ENCODE measurements at regions not wholly inside any gene's neighbourhood (a gene's known extent, or its start where the extent isn't known, plus 50 kb on each side); places are given as distances from the start of the nearest gene placed in this dataset.
"Not testable (repeated sequence)": the region's sequence is repeated elsewhere in the genome, so short reads cannot be mapped to it uniquely, and the experiment has no call there.

DNA sequence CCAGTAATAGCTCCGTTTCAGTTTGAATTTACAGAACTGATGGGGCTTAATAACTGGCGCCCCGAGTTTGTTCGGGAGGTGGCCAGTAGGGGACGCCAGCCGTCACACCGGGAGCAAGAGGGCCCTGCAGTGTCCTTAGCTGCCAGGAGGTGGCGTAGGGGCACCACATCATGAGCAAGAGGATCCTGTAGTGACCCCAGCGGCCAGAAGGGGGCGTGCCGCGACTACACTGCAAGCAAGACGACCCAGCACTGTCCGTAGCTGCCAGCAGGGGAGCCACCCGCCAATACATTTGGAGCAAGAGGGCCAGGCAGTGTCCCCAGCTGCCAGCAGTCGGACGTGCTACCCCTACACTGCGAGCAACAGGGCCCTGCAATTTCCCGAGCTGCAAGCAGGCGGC, 663.7 kb upstream of the B3GAT1 start:
- DNase-seq: peak; percentile 41 to 64 (median 50)

DNA sequence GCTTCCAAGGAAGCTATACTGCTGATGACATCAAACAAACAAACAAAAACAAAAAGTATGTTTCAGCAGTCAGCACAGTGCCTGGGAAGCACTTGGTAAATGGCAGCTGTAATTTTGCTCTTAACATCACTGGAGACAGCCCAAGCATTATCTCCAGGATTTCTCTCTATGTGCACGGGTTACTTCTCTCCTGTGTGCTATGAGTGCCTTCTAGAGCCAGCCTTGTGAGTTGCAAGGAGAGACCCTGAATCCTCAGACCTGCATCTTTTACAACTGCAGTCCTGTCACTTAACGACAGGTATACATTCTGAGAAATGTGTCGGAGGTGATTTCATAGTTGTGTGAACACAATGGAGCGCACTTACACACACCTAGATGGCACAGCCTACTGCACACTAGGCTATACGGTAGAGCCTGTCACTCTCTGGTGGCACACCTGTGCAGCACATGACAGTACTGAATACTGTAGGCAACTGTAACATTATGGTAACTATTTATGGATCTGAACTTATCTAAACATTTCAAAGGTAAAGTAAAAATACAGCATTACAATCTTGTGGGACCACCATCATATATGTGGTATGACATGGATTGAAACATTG, 662.5 kb upstream of the B3GAT1 start:
- no peak for DNase-seq

DNA sequence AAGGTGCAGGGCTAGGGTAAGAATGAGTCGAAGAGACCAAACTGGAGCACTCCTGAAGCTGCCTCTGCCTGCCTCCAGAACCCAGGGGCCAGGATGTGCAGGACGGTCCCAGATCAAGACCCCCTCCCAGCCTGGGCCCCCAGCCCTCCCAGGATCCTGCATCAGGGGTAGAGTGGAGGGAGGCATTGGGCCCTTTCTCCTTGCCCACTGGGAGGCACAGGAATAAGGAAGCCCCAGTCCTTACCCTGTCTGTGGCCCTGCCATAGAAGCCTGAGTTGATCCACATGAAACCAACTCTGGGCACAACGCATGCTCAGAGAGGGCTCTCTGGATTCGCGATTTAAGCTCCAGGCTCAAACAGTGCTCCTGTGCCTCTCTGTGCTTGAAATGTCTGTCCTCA, 661.8 kb upstream of the B3GAT1 start:
- no peak for DNase-seq

DNA sequence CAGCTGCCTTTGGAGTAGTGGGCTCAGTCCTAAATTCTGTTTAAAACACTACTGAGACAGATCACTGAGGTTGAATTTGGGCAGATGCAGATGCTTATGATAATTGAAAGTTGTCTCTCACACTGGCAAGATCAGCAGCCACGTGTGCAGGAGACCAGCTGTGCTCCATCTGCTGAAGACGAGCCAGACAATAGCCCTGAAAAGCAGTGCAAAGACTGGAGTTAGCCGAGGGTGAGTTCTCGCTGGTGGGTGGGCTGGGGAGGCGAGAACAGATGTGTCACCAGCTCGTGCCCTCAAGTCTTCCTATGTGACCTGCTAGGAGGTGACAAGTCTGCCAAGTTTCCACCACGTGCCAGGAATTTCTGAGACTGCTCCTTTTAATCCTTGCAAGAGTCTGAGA, 661.3 kb upstream of the B3GAT1 start:
- no peak for DNase-seq

GRCh38 chr11:135069890-135070289, 657.8 kb upstream of the B3GAT1 start:
- DNase-seq: no peak

DNA sequence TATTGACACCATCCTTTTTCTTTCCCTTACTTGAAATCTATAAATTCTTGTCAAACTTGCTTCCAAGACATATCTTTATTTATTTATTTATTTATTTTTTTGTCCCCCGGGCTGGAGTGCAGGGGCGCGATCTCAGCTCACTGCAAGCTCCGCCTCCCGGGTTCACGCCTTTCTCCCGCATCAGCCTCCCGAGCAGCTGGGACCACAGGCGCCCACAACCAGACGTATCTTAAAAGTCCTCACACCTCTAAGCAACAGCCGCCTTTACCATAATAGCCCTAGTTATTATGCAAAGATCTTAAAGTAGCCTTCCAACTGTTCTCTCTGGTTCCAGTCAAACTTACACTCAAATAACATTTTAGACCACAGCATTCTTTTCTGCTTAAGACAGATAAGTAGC, 657.0 kb upstream of the B3GAT1 start:
- DNase-seq: no peak

DNA sequence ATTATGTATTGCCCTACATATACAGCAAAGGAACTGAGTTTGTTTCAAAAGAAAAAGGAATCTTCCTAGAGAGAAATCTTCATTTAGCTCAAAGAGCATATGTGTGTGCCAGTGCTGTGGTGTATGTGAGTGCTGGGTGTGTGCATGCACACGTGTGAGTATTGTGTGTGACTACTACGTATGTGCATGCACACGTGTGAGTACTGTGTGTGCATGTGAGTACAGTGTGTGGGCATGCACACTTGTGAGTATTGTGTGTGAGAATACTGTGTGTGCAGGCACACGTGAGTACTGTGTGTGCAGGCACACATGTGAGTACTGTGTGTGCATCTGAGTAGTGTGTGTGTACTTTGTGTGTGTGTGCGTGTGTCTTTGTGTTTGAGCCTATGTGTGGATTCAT, 651.0 kb upstream of the B3GAT1 start:
- no peak for DNase-seq

DNA sequence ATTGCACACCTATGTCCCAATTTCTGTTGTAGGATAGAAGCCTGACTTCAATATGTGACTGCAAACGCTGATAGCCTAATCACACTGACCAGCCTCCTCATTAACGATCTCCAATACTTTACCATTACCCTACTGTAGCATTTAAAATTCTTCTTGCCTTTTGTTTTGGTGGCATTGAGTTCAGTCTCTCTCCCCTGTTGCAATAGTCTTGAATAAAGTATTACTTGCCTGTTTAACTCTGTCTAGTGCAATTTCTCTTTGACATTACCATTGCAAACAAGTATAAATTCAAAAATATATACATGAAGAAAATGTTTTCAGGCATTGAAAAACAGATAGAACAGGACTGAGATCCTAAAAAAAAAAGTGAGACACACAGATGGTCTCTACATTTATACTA, 649.1 kb upstream of the B3GAT1 start:
- no peak for DNase-seq

DNA sequence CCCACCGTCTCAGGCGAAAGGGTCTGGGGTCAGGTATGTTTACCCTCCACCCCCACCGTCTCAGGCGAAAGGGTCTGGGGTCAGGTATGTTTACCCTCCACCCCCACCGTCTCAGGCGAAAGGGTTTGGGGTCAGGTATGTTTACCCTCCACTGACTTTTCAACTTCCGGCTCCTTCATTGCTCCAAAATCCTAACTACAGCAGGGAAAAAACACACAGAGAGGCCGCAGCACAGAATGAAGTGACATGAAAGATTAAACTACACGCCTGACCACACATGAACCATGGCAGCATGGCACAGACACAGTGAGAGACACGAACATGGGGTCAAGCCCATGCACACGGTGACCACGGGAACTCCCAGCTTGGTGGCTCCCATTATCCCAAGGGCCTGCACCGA, 634.9 kb upstream of the B3GAT1 start:
- no peak for DNase-seq

DNA sequence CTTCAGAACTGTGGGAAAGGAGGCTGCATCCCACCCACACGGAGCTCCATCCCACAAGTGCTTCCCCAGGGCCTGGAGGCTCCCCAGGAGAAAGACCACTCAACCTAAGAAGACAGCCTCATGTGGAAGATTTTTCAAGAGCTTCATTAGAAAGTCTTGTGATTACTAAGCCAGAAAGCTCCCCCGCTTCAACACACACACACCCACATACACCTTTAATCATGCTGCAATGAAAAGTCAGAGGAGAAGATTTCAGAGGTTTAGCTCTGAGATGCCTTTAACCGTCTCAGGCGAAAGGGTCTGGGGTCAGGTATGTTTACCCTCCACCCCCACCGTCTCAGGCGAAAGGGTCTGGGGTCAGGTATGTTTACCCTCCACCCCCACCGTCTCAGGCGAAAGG, 634.5 kb upstream of the B3GAT1 start:
- no peak for DNase-seq

DNA sequence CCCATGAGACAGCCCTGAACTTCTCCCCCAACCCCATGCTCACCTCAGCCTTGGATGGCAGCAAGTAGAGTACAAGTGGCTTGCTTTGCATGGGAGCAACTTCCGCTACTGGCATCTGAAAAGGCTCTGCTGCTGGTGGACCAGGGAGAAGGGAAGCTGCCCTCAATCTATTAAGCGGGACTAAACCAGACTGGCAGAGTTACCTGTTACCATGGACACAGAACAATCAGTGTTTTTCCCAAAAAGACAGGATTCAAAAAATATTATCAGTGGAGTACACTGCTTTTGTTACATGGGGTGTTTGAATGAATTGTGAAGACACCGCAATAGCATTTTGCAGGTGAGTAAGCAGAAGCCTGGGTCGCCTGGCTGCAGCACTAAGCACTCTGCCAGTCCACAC, 631.4 kb upstream of the B3GAT1 start:
- DNase-seq: no peak

DNA sequence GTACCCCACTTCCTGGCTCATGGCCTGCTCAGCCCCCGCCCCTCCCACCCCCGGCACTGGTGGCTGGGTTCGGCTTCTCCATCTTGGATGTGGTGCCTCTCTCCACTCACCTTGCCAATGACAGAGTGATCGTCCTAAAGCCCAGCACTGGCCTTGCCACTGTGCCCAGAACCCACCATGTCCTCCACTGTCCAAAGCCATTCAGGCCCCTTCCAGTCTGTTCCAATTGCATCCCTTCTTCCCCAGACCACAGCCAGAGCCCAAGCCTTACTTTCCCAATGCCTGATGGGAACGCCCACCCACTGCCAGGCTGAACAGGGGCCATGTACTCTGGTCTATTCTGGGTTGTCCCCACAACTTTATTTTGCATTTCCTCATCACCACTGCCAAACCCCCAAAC, 625.8 kb upstream of the B3GAT1 start:
- DNase-seq: no peak

GRCh38 chr11:135036488-135037297, 624.7 kb upstream of the B3GAT1 start:
- no peak for DNase-seq

DNA sequence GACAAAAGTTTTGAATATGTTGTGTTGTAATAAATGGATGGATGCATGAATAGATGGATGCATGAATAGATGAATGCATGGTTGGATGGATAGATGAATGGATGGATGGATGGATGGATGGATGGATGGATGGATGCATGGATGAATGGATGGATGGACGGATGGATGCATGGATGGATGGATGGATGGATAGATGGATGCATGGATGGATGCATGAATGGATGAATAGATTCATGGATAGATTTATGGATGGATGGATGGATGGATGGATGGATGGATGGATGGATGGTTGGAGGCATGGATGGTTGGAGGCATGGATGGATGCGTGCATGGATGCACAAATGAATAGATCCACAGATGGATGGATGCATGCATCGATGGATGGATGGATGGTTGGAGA, 623.2 kb upstream of the B3GAT1 start:
- no peak for DNase-seq

- no peak for DNase-seq
Observed at GRCh38 chr11:135033540-135033939, 621.5 kb upstream of the B3GAT1 start.

DNA sequence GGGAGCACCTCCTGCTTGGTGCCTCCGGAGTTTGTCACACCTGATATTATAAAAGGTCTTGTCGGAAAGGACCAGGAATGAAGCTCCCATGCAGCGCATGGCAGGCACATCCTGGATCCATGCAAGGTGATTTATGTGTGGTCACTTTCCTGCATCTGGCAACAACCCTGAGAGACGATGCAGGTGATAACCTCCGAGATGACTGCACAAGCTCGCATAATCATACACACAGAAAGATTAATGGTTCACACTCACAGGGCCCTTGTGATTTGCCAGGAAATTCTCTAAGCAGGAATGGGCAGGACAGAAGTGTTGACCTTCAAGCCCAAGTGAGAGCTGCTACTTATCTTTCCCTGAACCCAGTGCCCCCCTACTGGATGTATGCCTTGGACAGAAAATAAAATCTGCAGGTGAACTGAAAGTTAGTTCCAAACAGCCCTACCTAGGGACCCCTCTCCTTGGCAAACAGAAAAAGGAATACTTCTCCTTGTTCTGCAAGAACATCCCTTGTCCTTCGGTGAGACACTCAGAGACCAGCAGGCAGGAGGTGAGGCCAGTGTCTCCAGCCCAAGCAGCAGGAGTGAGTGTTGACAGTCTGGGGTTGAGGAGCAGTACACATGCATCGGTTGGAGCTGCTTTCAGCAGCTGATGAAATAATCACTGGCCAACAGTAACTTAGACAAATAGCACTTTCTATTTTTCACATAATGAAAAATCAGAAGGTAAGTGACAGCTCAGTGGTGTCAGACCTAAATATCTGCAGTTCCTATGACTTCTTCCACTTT, 619.4 kb upstream of the B3GAT1 start:
- DNase-seq: no peak

- peak in 1 of 5 donors; percentile 6 for DNase-seq
Observed at GRCh38 chr11:135027461-135027860, 615.4 kb upstream of the B3GAT1 start.

GRCh38 chr11:135023499-135023898, 611.5 kb upstream of the B3GAT1 start:
- DNase-seq: no peak

DNA sequence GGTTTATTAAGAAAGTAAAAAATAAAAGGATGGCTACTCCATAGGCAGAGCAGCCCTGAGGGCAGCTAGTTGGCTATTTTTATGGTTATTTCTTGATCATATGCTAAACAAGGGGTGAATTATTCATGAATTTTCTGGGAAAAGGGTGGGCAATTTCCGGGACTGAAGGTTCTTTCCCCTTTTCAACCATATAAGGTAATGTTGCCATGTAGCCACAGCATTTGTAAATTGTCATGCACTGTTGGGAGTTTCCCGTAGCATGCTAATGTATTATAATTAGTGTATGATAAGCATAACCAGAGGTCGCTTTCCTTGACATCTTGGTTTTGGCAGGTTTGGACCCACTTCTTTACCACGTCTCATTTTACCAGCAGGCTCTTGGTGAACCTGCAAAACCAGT, 610.4 kb upstream of the B3GAT1 start:
- no peak for DNase-seq

- DNase-seq: no peak
Observed at GRCh38 chr11:135019899-135020298, 607.9 kb upstream of the B3GAT1 start.

DNA sequence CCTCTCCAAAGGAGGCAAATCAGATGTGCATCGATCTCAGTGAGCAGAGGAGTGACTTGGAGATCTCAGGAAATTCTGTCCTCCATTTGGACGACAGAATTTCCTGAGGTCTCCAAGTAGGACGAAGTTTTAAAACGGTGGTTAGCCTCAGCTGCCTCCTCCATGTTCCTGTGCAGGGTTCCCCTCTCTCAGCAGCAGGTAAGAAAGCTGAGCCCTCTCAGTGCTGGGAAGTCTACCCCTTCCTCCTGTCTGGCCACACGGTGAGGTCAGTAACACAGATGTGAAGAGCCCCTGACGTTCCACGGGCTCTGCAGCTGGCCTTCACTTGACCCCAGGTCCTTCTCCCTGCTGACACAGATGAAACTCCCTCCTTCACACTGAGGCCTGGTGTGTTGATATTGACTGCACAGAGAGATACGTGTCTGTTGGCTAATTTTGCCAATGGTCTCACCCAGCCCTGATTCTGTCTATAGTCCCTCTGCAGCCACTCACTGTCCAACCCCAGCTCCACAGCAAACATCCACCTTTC, 607.4 kb upstream of the B3GAT1 start:
- DNase-seq: no peak

- DNase-seq: no peak
Observed at GRCh38 chr11:135017296-135017695, 605.3 kb upstream of the B3GAT1 start.

DNA sequence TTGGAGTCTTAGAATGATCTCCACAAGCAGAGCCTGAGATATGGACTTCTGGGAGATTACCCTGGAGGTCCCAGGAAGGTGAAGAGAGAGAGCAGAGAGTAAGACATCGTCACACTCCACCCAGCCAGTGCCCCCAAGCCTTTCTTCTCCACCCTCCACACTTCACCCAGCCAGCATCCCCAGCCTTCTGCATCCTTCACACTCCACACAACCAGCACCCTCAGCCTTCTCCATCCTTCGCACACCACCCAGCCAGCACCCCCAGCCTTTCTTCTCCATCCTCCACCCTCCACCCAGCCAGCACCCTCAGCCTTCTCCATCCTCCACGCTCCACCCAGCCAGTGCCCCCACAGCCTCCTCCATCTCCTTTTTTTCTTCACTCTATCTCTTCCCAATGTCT, 603.9 kb upstream of the B3GAT1 start:
- DNase-seq: no peak

DNA sequence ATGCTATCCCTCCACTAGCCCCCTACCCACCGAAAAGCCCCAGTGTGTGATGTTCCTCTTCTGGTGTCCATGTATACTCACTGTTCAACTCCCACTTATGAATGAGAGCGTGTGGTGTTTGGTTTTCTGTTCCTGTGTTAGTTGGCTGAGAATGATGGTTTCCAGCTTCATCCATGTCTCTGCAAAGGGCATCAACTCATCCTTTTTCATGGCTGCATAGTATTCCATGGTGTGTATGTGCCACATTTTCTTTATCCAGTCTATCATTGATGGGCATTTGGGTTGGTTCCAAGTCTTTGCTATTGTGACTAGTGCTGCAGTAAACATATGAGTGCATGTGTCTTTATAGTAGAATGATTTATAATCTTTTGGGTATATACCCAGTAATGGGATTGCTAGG, 599.3 kb upstream of the B3GAT1 start:
- DNase-seq: not testable (repeated sequence)

Measured in T-helper 1 cell (primary cell).